ENCODE measurements at regions not wholly inside any gene's neighbourhood (a gene's known extent, or its start where the extent isn't known, plus 50 kb on each side); places are given as distances from the start of the nearest gene placed in this dataset.

DNA sequence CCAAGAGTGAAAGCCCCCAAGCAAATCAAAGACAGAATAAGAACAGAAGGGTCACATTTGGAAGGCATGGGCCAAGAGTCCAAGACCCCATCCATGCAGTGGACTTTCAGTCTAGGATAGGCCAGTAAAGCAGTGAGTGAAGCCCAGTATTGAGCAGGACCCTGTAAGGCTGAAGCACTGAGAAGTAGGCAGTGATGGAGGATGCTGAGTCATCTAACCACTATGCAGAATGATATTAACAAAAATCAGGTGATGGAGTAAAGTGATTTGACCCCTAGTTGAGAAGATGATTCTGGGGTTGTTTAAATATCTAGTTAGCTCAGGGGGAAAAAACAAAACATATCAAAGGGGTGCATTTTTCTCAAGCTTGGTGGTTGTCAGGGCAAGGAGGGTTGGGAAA is 308.7 kb upstream of the PLXNA2 start:
- Histone ChIP-seq H3K27me3 (no peaks in the 10 kb centered on the region), H3K4me1 (no peaks in the 10 kb centered on the region), H3K9me3 (no peaks in the 10 kb centered on the region), H3K36me3 (no peaks in the 10 kb centered on the region), H3K27ac (no peak overlapping the region), H3K4me3 (no peak overlapping the region)
- no peak for DNase-seq
- no peak for TF ChIP-seq POLR2AphosphoS5 (IDR thresholded peaks at IDR 0.05)
- TF ChIP-seq, protein P1, sequence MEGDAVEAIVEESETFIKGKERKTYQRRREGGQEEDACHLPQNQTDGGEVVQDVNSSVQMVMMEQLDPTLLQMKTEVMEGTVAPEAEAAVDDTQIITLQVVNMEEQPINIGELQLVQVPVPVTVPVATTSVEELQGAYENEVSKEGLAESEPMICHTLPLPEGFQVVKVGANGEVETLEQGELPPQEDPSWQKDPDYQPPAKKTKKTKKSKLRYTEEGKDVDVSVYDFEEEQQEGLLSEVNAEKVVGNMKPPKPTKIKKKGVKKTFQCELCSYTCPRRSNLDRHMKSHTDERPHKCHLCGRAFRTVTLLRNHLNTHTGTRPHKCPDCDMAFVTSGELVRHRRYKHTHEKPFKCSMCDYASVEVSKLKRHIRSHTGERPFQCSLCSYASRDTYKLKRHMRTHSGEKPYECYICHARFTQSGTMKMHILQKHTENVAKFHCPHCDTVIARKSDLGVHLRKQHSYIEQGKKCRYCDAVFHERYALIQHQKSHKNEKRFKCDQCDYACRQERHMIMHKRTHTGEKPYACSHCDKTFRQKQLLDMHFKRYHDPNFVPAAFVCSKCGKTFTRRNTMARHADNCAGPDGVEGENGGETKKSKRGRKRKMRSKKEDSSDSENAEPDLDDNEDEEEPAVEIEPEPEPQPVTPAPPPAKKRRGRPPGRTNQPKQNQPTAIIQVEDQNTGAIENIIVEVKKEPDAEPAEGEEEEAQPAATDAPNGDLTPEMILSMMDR (IDR thresholded peaks at IDR 0.05), result no peak
- intact Hi-C loops (cut with DNase I), result no loop called here

DNA sequence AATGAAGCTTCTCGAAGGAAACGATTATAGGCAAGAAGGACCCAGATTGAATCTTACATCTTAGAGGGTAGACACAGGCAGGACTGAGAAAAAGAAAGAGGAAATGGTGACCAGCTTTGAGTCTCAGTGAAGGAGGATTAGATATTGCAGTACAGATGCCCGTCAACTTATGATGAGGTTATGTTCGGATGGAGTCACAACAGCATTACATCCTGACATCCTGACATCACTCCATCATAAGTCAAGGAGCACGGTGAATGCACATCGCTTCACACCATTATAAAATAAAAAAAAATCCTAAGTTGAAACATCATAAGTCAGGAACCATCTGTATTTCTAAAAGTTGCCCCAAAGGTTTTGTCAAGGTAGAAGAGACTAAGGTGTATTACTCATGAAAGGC is 312.3 kb upstream of the PLXNA2 start:
- no peak for DNase-seq
- TF ChIP-seq, protein P1 (IDR thresholded peaks at IDR 0.05), result no peak
- TF ChIP-seq POLR2AphosphoS5 (IDR thresholded peaks at IDR 0.05) (no peak), EP300 (IDR thresholded peaks at IDR 0.05) (no peak), POLR2A (IDR thresholded peaks at IDR 0.05) (no peak)
- Histone ChIP-seq H3K4me1 (no peaks in the 10 kb centered on the region), H3K9me3 (no peaks in the 10 kb centered on the region), H3K4me3 (no peak overlapping the region), H3K36me3 (no peaks in the 10 kb centered on the region), H3K27me3 (no peaks in the 10 kb centered on the region), H3K27ac (no peak overlapping the region)
- intact Hi-C loops (cut with DNase I), result no loop called here
- 93 to 96% methylated on average over 6 of the region's 6 CpGs for WGBS, 2 donors

DNA sequence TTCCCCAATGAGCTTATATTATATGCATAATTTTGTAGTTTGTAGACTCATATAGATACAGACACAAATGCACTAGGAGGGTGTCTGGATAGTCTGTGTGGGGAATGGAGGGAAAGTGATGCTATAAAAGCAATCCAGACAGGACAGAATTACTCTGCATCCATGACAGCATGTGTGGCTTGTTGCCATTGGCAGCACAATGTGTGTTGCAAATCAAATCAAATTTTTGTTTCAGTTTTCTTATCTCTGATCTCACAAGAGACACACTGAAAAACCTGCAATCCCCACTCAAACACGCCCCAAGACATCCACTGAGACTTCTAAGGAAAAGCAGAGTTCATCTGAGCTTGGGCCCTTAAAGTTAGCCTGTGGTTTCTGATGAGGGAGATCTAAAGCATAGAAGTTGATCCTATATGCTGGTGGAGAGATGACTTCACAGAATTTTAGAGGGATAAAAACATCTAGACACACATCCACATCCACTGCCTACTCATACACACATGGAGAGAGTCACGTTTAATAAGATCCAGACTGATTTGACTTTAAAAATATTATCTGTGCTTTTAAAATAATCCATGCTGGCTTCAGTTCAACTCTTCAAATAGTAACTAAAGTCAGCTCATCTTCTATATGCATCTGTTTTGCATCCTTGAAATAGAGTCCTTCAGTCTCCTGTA is 313.0 kb upstream of the PLXNA2 start:
- WGBS, 2 donors, result 72 to 89% methylated on average over 2 of the region's 2 CpGs
- intact Hi-C loops (cut with DNase I), result no loop called here
- no peak for DNase-seq

DNA sequence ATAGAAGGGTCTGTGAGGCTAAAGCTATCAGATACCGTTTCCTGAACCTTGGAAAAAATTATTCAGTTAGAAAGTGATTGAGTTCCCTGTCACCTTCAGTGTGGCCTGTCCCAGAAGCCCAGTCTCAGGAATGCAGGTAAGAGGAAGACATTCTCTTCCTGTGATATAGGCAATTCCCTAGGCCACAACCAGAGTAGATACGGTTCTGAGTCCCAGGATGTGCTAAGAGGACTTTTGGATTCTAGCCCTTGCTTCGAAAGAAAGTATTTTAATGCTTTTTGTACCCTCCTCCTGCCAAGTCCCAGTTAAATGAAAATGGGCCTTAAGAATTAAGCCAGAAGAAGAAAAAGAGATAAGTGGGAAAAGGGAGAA is 313.5 kb upstream of the PLXNA2 start:
- no peaks in the 10 kb centered on the region for H3K4me1 ChIP-seq
- no peaks in the 10 kb centered on the region for H3K27me3 ChIP-seq
- 79 to 80% methylated on average over 3 of the region's 3 CpGs for WGBS, 2 donors
- no peak overlapping the region for H3K4me3 ChIP-seq
- no peaks in the 10 kb centered on the region for H3K9me3 ChIP-seq
- no peak for DNase-seq
- intact Hi-C loops (cut with DNase I), result no loop called here
- TF ChIP-seq POLR2A (IDR thresholded peaks at IDR 0.05) (no peak), EP300 (IDR thresholded peaks at IDR 0.05) (no peak), POLR2AphosphoS5 (IDR thresholded peaks at IDR 0.05) (no peak)
- TF ChIP-seq, protein P1 (IDR thresholded peaks at IDR 0.05), result no peak
- no peaks in the 10 kb centered on the region for H3K36me3 ChIP-seq
- H3K27ac ChIP-seq, result no peak overlapping the region

More for the DNA sequence above, 313.0 kb upstream of the PLXNA2 start:
- Histone ChIP-seq H3K4me1 (no peaks in the 10 kb centered on the region), H3K27ac (no peak overlapping the region), H3K27me3 (no peaks in the 10 kb centered on the region), H3K9me3 (no peaks in the 10 kb centered on the region), H3K36me3 (no peaks in the 10 kb centered on the region), H3K4me3 (no peak overlapping the region)
- TF ChIP-seq POLR2AphosphoS5 (IDR thresholded peaks at IDR 0.05) (no peak), POLR2A (IDR thresholded peaks at IDR 0.05) (no peak), EP300 (IDR thresholded peaks at IDR 0.05) (no peak)
- TF ChIP-seq, protein P1 (IDR thresholded peaks at IDR 0.05), result no peak

Data from sigmoid colon (tissue), 6 donors.